ENCODE measurements at regions not wholly inside any gene's neighbourhood (a gene's known extent, or its start where the extent isn't known, plus 50 kb on each side); places are given as distances from the start of the nearest gene placed in this dataset.

- H3K4me2 ChIP-seq (ENCODE audit: low read depth, low read length) = no peak overlapping the region
- no peaks in the 10 kb centered on the region for H3K36me3 ChIP-seq (replicated peaks; ENCODE audit: insufficient read depth, low read length)
- no peak overlapping the region for H3K4me3 ChIP-seq (ENCODE audit: low read length)
- no peak overlapping the region for H3K27ac ChIP-seq (ENCODE audit: low read length)
- no peaks in the 10 kb centered on the region for H3K27me3 ChIP-seq (replicated peaks; ENCODE audit: insufficient read depth, low read length)
- H3K9me2 ChIP-seq (replicated peaks; ENCODE audit: insufficient read depth, low read length) = no peaks in the 10 kb centered on the region
- H3K9ac ChIP-seq (ENCODE audit: low read length) = no peak overlapping the region
- no peaks in the 10 kb centered on the region for H3K9me3 ChIP-seq (replicated peaks; ENCODE audit: insufficient read depth, low read length)
- no peak for TF ChIP-seq CTCF (IDR thresholded peaks at IDR 0.05; ENCODE audit: low read length)
- no peak for TF ChIP-seq EZH2 (optimal IDR thresholded peaks at IDR 0.05; ENCODE audit: low read depth, low read length)
- TF ChIP-seq EZH2phosphoT487 (IDR thresholded peaks at IDR 0.05; ENCODE audit: low read length) = no peak
- no peaks in the 10 kb centered on the region for H3K79me2 ChIP-seq (ENCODE audit: low read length)
- H4K20me1 ChIP-seq (ENCODE audit: insufficient read depth, low read length) = no peaks in the 10 kb centered on the region
- H3F3A ChIP-seq (ENCODE audit: insufficient read depth, low read length) = no peaks in the 10 kb centered on the region
- no peak for DNase-seq
- H2AFZ ChIP-seq (ENCODE audit: low read length) = no peak overlapping the region
- H3K4me1 ChIP-seq (ENCODE audit: low read length) = no peaks in the 10 kb centered on the region
Observed at GRCh38 chr6:40925341-40925740, 113.7 kb downstream of the UNC5CL start.

- no peak for DNase-seq
- TF ChIP-seq CTCF (IDR thresholded peaks at IDR 0.05; ENCODE audit: low read length) = no peak
- no peak for TF ChIP-seq EZH2 (optimal IDR thresholded peaks at IDR 0.05; ENCODE audit: low read depth, low read length)
- no peak for TF ChIP-seq EZH2phosphoT487 (IDR thresholded peaks at IDR 0.05; ENCODE audit: low read length)
- no peak overlapping the region for H3K9ac ChIP-seq (ENCODE audit: low read length)
- H3F3A ChIP-seq (ENCODE audit: insufficient read depth, low read length) = no peaks in the 10 kb centered on the region
- no peak overlapping the region for H3K4me2 ChIP-seq (ENCODE audit: low read depth, low read length)
- no peaks in the 10 kb centered on the region for H3K4me1 ChIP-seq (ENCODE audit: low read length)
- no peaks in the 10 kb centered on the region for H3K9me2 ChIP-seq (replicated peaks; ENCODE audit: insufficient read depth, low read length)
- no peaks in the 10 kb centered on the region for H4K20me1 ChIP-seq (ENCODE audit: insufficient read depth, low read length)
- H2AFZ ChIP-seq (ENCODE audit: low read length) = no peak overlapping the region
- H3K79me2 ChIP-seq (ENCODE audit: low read length) = no peaks in the 10 kb centered on the region
- no peaks in the 10 kb centered on the region for H3K9me3 ChIP-seq (replicated peaks; ENCODE audit: insufficient read depth, low read length)
- H3K27ac ChIP-seq (ENCODE audit: low read length) = no peak overlapping the region
- no peaks in the 10 kb centered on the region for H3K36me3 ChIP-seq (replicated peaks; ENCODE audit: insufficient read depth, low read length)
- no peak overlapping the region for H3K4me3 ChIP-seq (ENCODE audit: low read length)
- no peaks in the 10 kb centered on the region for H3K27me3 ChIP-seq (replicated peaks; ENCODE audit: insufficient read depth, low read length)
Observed at GRCh38 chr6:40924839-40925238, 114.2 kb downstream of the UNC5CL start.

- Histone ChIP-seq H3K4me1 (ENCODE audit: low read length) (no peaks in the 10 kb centered on the region), H3K9me2 (replicated peaks; ENCODE audit: insufficient read depth, low read length) (no peaks in the 10 kb centered on the region), H3K27me3 (replicated peaks; ENCODE audit: insufficient read depth, low read length) (no peaks in the 10 kb centered on the region), H3K9me3 (replicated peaks; ENCODE audit: insufficient read depth, low read length) (no peaks in the 10 kb centered on the region), H3K27ac (ENCODE audit: low read length) (no peak overlapping the region), H3K9ac (ENCODE audit: low read length) (no peak overlapping the region), H2AFZ (ENCODE audit: low read length) (no peak overlapping the region), H4K20me1 (ENCODE audit: insufficient read depth, low read length) (no peaks in the 10 kb centered on the region), H3K4me2 (ENCODE audit: low read depth, low read length) (no peak overlapping the region), H3K4me3 (ENCODE audit: low read length) (no peak overlapping the region), H3K36me3 (replicated peaks; ENCODE audit: insufficient read depth, low read length) (no peaks in the 10 kb centered on the region), H3F3A (ENCODE audit: insufficient read depth, low read length) (no peaks in the 10 kb centered on the region), H3K79me2 (ENCODE audit: low read length) (no peaks in the 10 kb centered on the region)
- TF ChIP-seq CTCF (IDR thresholded peaks at IDR 0.05; ENCODE audit: low read length) (no peak), EZH2 (optimal IDR thresholded peaks at IDR 0.05; ENCODE audit: low read depth, low read length) (no peak), EZH2phosphoT487 (IDR thresholded peaks at IDR 0.05; ENCODE audit: low read length) (no peak)
- DNase-seq = no peak
Observed at GRCh38 chr6:40923880-40924279, 115.1 kb downstream of the UNC5CL start.

Data from MM.1S (cell line).